ENCODE measurements at regions not wholly inside any gene's neighbourhood (a gene's known extent, or its start where the extent isn't known, plus 50 kb on each side); places are given as distances from the start of the nearest gene placed in this dataset.

DNA sequence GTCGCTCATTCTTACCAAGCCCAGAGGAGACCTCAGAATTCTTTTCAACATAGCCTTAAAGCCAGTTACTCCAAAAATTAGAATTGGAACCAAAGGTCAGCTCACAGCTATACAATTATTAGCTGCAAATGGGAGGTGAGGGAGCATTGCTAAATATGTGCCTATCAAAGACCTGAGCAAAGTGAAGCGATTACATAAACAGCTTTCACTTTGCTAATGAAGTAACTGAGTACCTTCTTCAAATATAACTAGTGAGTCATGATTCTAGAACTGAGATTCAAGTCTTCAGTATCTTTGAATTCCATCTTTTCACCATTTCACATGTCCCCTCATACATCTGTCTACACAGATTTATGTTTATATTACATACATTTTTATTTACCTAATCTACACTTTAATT is 122.6 kb downstream of the P2RY1 start:
- 53% methylated on average over 2 of the region's 2 CpGs for WGBS (ENCODE audit: missing lambda C conversion rate)
- Histone ChIP-seq H3K4me1 (peaks cover 30% of the 10 kb centered on the region), H3K4me3 (no peak overlapping the region), H3K4me2 (peak overlapping the region; percentile 24; the same call in 2 of the 3 replicates), H3K27ac (no peak overlapping the region), H3K9me3 (no peaks in the 10 kb centered on the region)
- no peak for TF ChIP-seq EHMT2 (IDR thresholded peaks at IDR 0.05; ENCODE audit: low read depth)
- TF ChIP-seq GATA3 (IDR thresholded peaks at IDR 0.05; ENCODE audit: borderline replicate concordance), result 0 out of 2 replicates have a peak, but pooled peaks have one; percentile 26
- no peak for TF ChIP-seq RFX5 (IDR thresholded peaks at IDR 0.05)
- no peak for TF ChIP-seq RNF2 (IDR thresholded peaks at IDR 0.05; ENCODE audit: borderline replicate concordance, low read depth)
- DNase-seq (ENCODE audit: low read depth in 1 of 2, low spot score in 1 of 2) (no peak), FAIRE-seq (no peak), ATAC-seq (no peak)
- ChIA-PET CTCF (no interaction called here), POLR2A (no interaction called here)

DNA sequence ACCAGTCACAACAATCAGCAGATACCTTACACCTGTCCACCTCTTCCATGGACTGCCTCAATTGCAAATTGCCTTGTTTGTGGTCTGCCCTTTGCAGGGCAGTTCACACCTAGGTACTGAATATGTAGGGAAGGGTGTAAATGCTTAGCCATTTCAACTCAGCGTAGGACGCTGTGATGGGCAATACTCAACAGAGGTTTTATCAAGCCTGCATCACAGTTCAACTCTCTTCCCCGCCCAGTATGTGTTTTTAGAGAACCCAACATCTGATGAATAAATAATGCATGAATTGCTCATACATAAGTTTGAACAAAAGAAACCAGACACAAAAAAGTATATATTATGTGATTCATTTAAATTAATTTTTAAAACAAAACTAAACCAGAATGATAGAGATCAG is 124.4 kb downstream of the P2RY1 start:
- Histone ChIP-seq H3K4me2 (no peak overlapping the region), H3K4me3 (no peak overlapping the region), H3K27ac (no peak overlapping the region), H3K4me1 (peaks cover 30% of the 10 kb centered on the region), H3K9me3 (no peaks in the 10 kb centered on the region)
- 96% methylated on average over 3 of the region's 3 CpGs for WGBS (ENCODE audit: missing lambda C conversion rate)
- DNase-seq (ENCODE audit: low read depth in 1 of 2, low spot score in 1 of 2), result no peak
- no peak for FAIRE-seq
- ChIA-PET CTCF (interaction anchor here (1.0 to 2.3 kb wide), 2 partner anchors 12 to 25 kb away, joined by 4 to 9 read pairs; no protein-coding TSS in a partner anchor), POLR2A (no interaction called here)
- TF ChIP-seq ZFP36 (IDR thresholded peaks at IDR 0.05; ENCODE audit: borderline replicate concordance, partially characterized antibody) (no peak), POLR2AphosphoS2 (conservative IDR thresholded peaks at IDR 0.05; ENCODE audit: low read length) (no peak), TFCP2L1 (CRISPR knock-in tag; IDR thresholded peaks at IDR 0.05) (no peak), HEYL (CRISPR knock-in tag; IDR thresholded peaks at IDR 0.05) (no peak), RARB (CRISPR knock-in tag; IDR thresholded peaks at IDR 0.05) (no peak), EP300 (IDR thresholded peaks at IDR 0.05) (no peak)
- TF ChIP-seq, protein P1, sequence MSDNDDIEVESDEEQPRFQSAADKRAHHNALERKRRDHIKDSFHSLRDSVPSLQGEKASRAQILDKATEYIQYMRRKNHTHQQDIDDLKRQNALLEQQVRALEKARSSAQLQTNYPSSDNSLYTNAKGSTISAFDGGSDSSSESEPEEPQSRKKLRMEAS (IDR thresholded peaks at IDR 0.05), result no peak
- ATAC-seq, result no peak

DNA sequence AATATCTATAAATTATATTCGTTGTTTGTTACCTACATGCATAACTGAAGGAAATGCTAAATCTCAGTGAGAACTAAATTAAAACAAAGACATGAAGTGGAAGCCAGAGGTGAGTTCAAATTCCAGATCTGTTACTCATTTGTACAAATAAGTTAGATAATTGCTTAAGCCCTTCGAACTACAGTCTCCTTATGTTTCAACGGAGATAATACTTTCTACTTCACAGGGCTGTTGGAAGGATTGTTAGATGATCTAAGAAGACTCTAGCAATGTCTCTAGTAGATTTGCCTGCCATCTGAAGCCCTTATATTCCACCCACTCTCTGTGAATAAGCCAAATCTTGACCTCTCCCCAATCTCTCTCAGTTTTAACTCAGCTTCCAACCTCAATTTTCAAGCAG is 125.8 kb downstream of the P2RY1 start:
- ChIA-PET POLR2A (no interaction called here), CTCF (interaction anchor here (0.6 to 2.3 kb wide), 10 partner anchors 8 to 1669 kb away, joined by 3 to 9 read pairs (median 4); partner anchors contain the start of gene P2RY1)
- DNase-seq (ENCODE audit: low read depth in 1 of 2, low spot score in 1 of 2) (peak in 1 of 2 experiments; percentile 10), ATAC-seq (peak in 1 of 2 experiments; percentile 56; a peak in 3 of 6 replicates), FAIRE-seq (no peak)
- Histone ChIP-seq H3K4me2 (peak overlapping the region; percentile 64), H3K27ac (peak overlapping the region in 1 of 2 experiments; percentile 3; a peak in 1 of 6 replicates), H3K4me1 (peaks cover 30% of the 10 kb centered on the region), H3K4me3 (no peak overlapping the region), H3K9me3 (no peaks in the 10 kb centered on the region)
- TF ChIP-seq NFE2L2 (conservative IDR thresholded peaks at IDR 0.05; ENCODE audit: low read length), result no peak
- TF ChIP-seq, protein P2, sequence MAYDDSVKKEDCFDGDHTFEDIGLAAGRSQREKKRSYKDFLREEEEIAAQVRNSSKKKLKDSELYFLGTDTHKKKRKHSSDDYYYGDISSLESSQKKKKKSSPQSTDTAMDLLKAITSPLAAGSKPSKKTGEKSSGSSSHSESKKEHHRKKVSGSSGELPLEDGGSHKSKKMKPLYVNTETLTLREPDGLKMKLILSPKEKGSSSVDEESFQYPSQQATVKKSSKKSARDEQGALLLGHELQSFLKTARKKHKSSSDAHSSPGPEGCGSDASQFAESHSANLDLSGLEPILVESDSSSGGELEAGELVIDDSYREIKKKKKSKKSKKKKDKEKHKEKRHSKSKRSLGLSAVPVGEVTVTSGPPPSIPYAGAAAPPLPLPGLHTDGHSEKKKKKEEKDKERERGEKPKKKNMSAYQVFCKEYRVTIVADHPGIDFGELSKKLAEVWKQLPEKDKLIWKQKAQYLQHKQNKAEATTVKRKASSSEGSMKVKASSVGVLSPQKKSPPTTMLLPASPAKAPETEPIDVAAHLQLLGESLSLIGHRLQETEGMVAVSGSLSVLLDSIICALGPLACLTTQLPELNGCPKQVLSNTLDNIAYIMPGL (CRISPR knock-in tag; IDR thresholded peaks at IDR 0.05; ENCODE audit: borderline replicate concordance), result no peak
- TF ChIP-seq EHF (CRISPR knock-in tag; IDR thresholded peaks at IDR 0.05), result no peak
- TF ChIP-seq EHMT2 (IDR thresholded peaks at IDR 0.05; ENCODE audit: low read depth), result no peak
- no peak for TF ChIP-seq TFCP2L1 (CRISPR knock-in tag; IDR thresholded peaks at IDR 0.05)
- TF ChIP-seq FOSB (CRISPR knock-in tag; IDR thresholded peaks at IDR 0.05), result no peak
- TF ChIP-seq MAFK (IDR thresholded peaks at IDR 0.05; ENCODE audit: partially characterized antibody), result no peak
- TF ChIP-seq TP53 (CRISPR knock-in tag; IDR thresholded peaks at IDR 0.05), result no peak
- TF ChIP-seq SREBF2 (IDR thresholded peaks at IDR 0.05), result no peak
- no peak for TF ChIP-seq HOXB13 (CRISPR knock-in tag; IDR thresholded peaks at IDR 0.05; ENCODE audit: low read depth)
- TF ChIP-seq ESRRA (IDR thresholded peaks at IDR 0.05; ENCODE audit: borderline replicate concordance, low read length), result no peak
- TF ChIP-seq HOXB5 (CRISPR knock-in tag; IDR thresholded peaks at IDR 0.05), result no peak
- no peak for TF ChIP-seq MYC (IDR thresholded peaks at IDR 0.05; ENCODE audit: borderline replicate concordance, low read length)
- TF ChIP-seq CEBPB (IDR thresholded peaks at IDR 0.05), result no peak
- 4% methylated on average over 3 of the region's 3 CpGs for WGBS (ENCODE audit: missing lambda C conversion rate)
